Thyroid gland (tissue), 4 donors: ENCODE measurements at regions not wholly inside any gene's neighbourhood (a gene's known extent, or its start where the extent isn't known, plus 50 kb on each side); places are given as distances from the start of the nearest gene placed in this dataset.

Experiments
- DNase-seq, 2 donors: peaks; one replicate each; pipeline ENCODE4 v3.0.0-alpha.2; 2019
- H3K27ac ChIP-seq, 3 donors: fragments of 200-600 bp; sonication (generic); 1 replicate in 2 of 3; 2 replicates in 1 of 3; pipeline ENCODE4 v1.5.1; 2016 to 2019; ENCODE audit warnings: mild to moderate bottlenecking in 1 of 3, moderate library complexity in 1 of 3
- H3K27me3 ChIP-seq: fragments of 200-600 bp; sonication (generic); one replicate; pipeline ENCODE4 v1.5.1; 2019
- H3K36me3 ChIP-seq, 2 donors: fragments of 200-600 bp; sonication (generic); one replicate each; pipeline ENCODE4 v1.5.1; 2016 to 2019
- H3K4me1 ChIP-seq, 2 donors: fragments of 200-600 bp; sonication (generic); one replicate each; pipeline ENCODE4 v1.5.1; 2017 to 2019
- H3K4me3 ChIP-seq, 3 donors: fragments of 200-600 bp; sonication (generic); replicated peaks in 1 of 3; 1 replicate in 2 of 3; 2 replicates in 1 of 3; pipeline ENCODE4 v1.5.1; 2016; ENCODE audit warnings: mild to moderate bottlenecking in 1 of 3
- H3K9me3 ChIP-seq: fragments of 200-600 bp; sonication (generic); one replicate; pipeline ENCODE4 v1.5.1; 2017
- POLR2A ChIP-seq, 2 donors: fragments of 450-650 bp; IDR thresholded peaks; one replicate each; pipeline ENCODE4 v1.6.1; 2017; ENCODE audit warnings: antibody characterized with exemption in 2 of 2, mild to moderate bottlenecking in 2 of 2, moderate library complexity in 1 of 2
- WGBS, 2 donors: methylation state at CpG; one replicate each; pipeline ENCODE4 v1.1.5; 2017; 5-methylcytosine and 5-hydroxymethylcytosine counted together
- intact Hi-C: fragments of 100-400 bp; cut with DNase I; formaldehyde crosslinking; loops from one replicate; pipeline ENCODE4 v1.15.1; 2023
- TF ChIP-seq, protein P1 (sequence below), 6 experiments: fragments of 200-600 bp in 3 of 6; fragments of 450-650 bp in 3 of 6; sonication (generic) in 3 of 6; IDR thresholded peaks; one replicate each; pipeline ENCODE4 v1.5.1; 2016 to 2019; ENCODE audit warnings: antibody characterized with exemption in 6 of 6, mild to moderate bottlenecking in 2 of 6, inconsistent platforms in 1 of 6, moderate library complexity in 1 of 6

GRCh38 chr2:158043181-158043948 lies 58.3 kb upstream of the UPP2 start:
- H3K9me3 ChIP-seq = no peaks in the 10 kb centered on the region
- intact Hi-C loops = no loop called here
- no peaks in the 10 kb centered on the region for H3K36me3 ChIP-seq
- H3K4me3 ChIP-seq = no peak overlapping the region
- DNase-seq = no peak
- TF ChIP-seq POLR2A (IDR thresholded peaks at IDR 0.05) = no peak
- TF ChIP-seq, protein P1, sequence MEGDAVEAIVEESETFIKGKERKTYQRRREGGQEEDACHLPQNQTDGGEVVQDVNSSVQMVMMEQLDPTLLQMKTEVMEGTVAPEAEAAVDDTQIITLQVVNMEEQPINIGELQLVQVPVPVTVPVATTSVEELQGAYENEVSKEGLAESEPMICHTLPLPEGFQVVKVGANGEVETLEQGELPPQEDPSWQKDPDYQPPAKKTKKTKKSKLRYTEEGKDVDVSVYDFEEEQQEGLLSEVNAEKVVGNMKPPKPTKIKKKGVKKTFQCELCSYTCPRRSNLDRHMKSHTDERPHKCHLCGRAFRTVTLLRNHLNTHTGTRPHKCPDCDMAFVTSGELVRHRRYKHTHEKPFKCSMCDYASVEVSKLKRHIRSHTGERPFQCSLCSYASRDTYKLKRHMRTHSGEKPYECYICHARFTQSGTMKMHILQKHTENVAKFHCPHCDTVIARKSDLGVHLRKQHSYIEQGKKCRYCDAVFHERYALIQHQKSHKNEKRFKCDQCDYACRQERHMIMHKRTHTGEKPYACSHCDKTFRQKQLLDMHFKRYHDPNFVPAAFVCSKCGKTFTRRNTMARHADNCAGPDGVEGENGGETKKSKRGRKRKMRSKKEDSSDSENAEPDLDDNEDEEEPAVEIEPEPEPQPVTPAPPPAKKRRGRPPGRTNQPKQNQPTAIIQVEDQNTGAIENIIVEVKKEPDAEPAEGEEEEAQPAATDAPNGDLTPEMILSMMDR (IDR thresholded peaks at IDR 0.05) = no peak
- no peaks in the 10 kb centered on the region for H3K4me1 ChIP-seq
- 71 to 74% methylated on average over 5 of the region's 5 CpGs for WGBS, 2 donors
- no peaks in the 10 kb centered on the region for H3K27me3 ChIP-seq
- no peak overlapping the region for H3K27ac ChIP-seq

DNA sequence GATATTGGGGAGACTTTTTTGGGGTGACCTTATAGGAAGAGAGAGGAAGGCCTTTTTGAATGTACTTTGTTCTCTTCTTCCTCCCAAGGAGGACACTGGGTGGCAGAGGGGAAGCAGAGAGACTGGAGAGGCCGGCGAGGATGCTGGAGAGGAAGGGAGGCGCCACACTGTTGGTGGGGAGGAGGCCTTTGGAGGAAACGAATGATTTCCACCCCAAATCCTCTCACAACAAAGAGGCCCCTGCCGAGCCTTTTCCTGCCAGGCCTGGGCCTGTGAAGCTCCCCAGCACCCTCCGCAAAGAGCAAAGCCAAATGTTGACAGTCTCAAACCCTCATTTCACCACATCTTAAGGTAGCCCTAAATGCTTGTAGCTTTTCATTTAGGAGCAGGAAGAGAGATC lies 59.0 kb upstream of the UPP2 start:
- intact Hi-C loops = no loop called here
- no peaks in the 10 kb centered on the region for H3K27me3 ChIP-seq
- H3K36me3 ChIP-seq = no peaks in the 10 kb centered on the region
- H3K27ac ChIP-seq = no peak overlapping the region
- WGBS, 2 donors = 67 to 80% methylated on average over 6 of the region's 6 CpGs
- no peaks in the 10 kb centered on the region for H3K4me1 ChIP-seq
- no peaks in the 10 kb centered on the region for H3K9me3 ChIP-seq
- DNase-seq = no peak
- H3K4me3 ChIP-seq = no peak overlapping the region
- no peak for TF ChIP-seq POLR2A (IDR thresholded peaks at IDR 0.05)
- TF ChIP-seq, protein P1 (IDR thresholded peaks at IDR 0.05) = no peak

DNA sequence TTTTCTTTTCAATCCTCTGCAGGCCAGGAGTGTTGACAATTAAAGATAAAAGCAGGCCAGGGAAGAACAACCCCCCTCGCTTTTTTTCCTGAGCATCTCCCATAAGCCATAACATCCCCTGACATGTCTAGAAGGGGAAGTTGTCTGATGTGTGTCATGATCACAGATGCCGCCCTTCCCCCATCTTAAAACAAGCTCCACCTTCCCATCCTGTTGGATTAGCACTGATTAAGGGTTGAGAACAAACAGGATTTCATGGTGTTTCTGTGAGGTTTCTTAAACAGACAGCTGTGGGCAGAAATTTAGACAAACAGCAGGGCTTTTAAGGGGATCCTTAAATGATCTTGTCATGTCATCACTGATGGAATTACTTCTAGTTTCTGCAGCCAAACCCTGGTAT lies 59.4 kb upstream of the UPP2 start:
- no peaks in the 10 kb centered on the region for H3K9me3 ChIP-seq
- no peaks in the 10 kb centered on the region for H3K4me1 ChIP-seq
- DNase-seq = no peak
- 59 to 95% methylated on average over 2 of the region's 2 CpGs for WGBS, 2 donors
- intact Hi-C loops = no loop called here
- H3K36me3 ChIP-seq = no peaks in the 10 kb centered on the region
- no peak overlapping the region for H3K27ac ChIP-seq
- TF ChIP-seq POLR2A (IDR thresholded peaks at IDR 0.05) = no peak
- TF ChIP-seq, protein P1 (IDR thresholded peaks at IDR 0.05) = no peak
- no peak overlapping the region for H3K4me3 ChIP-seq
- no peaks in the 10 kb centered on the region for H3K27me3 ChIP-seq

GRCh38 chr2:158041400-158041799 lies 60.3 kb upstream of the UPP2 start:
- intact Hi-C loops = no loop called here
- Histone ChIP-seq H3K36me3 (no peaks in the 10 kb centered on the region), H3K27me3 (no peaks in the 10 kb centered on the region), H3K9me3 (no peaks in the 10 kb centered on the region), H3K27ac (no peak overlapping the region), H3K4me3 (no peak overlapping the region), H3K4me1 (no peaks in the 10 kb centered on the region)
- TF ChIP-seq, protein P1 (IDR thresholded peaks at IDR 0.05) = no peak
- no peak for TF ChIP-seq POLR2A (IDR thresholded peaks at IDR 0.05)
- DNase-seq = no peak
- WGBS, 2 donors = 88 to 92% methylated on average over 2 of the region's 2 CpGs

DNA sequence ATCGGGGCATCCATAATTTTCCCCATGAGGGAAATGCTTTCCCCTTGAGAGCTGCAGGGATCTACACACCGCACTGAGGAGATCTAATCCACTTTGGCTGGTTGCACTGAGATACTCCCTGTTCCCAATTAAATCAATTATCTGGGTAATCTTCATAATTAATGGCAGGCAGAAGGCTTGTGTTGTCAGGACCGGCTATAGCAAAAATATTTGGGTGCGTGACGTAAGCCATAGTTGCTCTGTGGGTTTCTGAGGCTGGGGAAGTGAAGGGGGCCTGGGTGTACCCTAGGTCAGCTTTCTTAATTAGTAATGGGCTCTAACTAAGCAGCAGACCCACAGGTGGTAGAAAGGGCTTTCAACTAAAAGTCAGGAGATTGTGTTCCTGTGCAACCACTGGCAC lies 62.8 kb upstream of the UPP2 start:
- 91 to 96% methylated on average over 5 of the region's 5 CpGs for WGBS, 2 donors
- H3K27me3 ChIP-seq = no peaks in the 10 kb centered on the region
- H3K4me3 ChIP-seq = no peak overlapping the region
- no peak overlapping the region for H3K27ac ChIP-seq
- no peaks in the 10 kb centered on the region for H3K9me3 ChIP-seq
- no peaks in the 10 kb centered on the region for H3K4me1 ChIP-seq
- DNase-seq = no peak
- H3K36me3 ChIP-seq = no peaks in the 10 kb centered on the region
- intact Hi-C loops = no loop called here
- TF ChIP-seq, protein P1 (IDR thresholded peaks at IDR 0.05) = no peak
- no peak for TF ChIP-seq POLR2A (IDR thresholded peaks at IDR 0.05)
